HG02798 (cell line): ENCODE measurements at regions not wholly inside any gene's neighbourhood (a gene's known extent, or its start where the extent isn't known, plus 50 kb on each side); places are given as distances from the start of the nearest gene placed in this dataset.

Source experiments
- ATAC-seq: cut with Tn5 transposase; IDR thresholded peaks from one replicate; pipeline ENCODE4 v1.9.1; 2021; ENCODE audit warnings: mild to moderate bottlenecking; ENCODE audit not compliant: unreplicated experiment, poor library complexity

DNA sequence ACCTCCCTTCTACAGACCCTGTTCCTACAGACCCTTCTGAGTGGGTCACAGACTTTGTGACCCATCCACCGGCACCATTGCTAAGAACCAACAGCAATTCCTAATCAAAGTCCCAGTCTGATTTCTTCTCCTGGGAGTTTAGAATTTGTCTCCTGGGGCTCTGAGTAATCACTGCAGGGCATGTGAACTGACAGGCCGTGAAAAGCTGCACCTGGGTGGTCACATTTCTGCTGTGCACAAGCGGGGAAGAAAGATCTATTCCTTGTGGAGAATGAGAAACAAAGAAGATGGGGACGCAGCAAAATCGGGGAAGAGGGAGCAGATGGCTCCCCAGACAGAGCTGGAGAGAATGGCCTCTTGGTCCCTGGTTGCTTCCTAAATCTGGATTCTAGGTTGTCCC, 151.0 kb downstream of the ARL4C start:
- ATAC-seq: no peak

DNA sequence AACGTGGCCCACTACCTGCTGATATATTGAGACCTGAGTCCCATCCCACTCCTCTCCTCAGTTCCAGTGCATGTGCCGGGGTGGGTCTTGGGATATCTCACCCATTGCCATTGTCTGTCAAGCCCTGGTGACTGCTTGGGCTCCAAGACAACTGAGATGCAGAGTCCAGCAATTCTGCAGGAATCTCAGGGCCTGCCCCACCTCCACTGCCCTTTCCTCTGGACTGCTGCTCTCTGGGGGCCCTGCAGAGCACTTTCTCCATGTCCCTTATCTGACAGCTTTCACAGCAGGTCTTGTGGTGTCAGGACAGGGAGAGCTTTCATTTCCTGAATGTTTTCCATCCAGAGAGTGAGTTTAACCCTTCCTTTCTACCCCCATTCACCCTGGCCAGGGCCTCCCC, 152.9 kb downstream of the ARL4C start:
- no peak for ATAC-seq

- no peak for ATAC-seq
These were observed 153.5 kb downstream of the ARL4C start for GRCh38 chr2:234343372-234343771.

- no peak for ATAC-seq
These were observed 155.4 kb downstream of the ARL4C start for GRCh38 chr2:234341306-234341985.

DNA sequence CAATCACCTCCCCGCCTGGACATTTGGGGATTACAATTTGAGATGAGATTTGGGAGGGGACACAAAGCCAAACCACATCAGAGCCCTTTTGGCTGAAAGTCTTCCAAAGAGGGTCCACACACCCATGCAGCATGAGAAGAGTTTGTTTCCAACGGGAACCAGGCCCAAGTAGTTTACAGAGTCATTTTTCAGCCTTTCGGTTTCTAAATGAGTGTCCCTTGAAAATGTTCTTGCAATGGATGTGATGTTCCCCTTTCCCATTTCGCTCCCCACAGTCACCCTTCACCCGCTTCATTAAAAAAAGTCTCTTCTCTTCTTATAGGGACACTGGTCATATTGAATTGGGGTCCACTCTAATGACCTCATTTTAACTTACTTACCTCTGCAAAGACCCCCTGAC, 157.4 kb downstream of the ARL4C start:
- no peak for ATAC-seq

- ATAC-seq: no peak
These were observed 157.9 kb downstream of the ARL4C start for GRCh38 chr2:234339011-234339410.

DNA sequence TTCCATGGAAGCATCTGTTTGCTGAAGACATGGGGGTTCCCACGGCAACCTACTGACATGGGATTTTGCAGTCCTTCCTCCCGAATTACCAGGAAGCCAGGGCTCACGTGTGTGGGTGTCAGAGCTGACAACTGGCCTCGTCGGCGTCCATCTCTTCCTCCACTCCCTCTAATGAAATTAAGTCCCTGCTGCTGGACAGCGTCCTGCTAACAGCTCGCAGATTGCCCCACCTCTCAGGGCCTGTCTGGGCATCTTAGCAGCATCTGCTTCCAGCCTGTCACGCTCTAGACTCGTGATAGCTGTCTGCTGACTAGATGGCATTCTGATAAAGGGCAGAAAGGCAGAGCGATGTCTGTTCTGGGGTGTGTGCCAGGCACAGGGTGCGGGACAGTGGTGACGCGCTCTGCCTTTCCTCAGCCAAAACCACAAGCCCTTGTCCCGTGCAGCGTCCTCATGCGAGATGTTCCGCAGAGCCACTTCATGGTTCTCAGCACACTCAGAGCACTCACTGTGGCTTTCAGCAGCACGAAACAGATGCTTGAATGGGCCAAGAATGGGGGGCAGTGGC, 161.1 kb downstream of the ARL4C start:
- no peak for ATAC-seq

DNA sequence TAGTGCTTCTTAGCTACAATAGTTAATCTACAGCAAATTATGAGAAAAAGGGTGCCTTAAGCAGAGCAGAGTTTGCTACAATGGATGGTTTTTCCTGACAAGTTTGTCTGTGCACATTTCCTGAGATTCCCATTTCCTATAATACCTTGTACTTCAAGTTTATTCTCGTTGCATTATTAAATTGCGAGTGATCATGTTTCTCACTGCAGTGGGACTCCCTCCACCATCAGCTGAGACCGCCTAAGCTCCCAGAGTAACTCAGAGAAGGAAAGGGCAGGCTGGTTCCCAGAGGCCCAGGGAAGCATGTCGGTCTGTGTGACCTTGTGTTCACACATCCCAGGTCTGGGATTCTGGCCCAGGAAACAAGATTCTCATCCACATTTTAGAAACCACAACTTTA, 162.1 kb downstream of the ARL4C start:
- no peak for ATAC-seq

- ATAC-seq: no peak
These were observed 162.7 kb downstream of the ARL4C start for GRCh38 chr2:234334151-234334550.

DNA sequence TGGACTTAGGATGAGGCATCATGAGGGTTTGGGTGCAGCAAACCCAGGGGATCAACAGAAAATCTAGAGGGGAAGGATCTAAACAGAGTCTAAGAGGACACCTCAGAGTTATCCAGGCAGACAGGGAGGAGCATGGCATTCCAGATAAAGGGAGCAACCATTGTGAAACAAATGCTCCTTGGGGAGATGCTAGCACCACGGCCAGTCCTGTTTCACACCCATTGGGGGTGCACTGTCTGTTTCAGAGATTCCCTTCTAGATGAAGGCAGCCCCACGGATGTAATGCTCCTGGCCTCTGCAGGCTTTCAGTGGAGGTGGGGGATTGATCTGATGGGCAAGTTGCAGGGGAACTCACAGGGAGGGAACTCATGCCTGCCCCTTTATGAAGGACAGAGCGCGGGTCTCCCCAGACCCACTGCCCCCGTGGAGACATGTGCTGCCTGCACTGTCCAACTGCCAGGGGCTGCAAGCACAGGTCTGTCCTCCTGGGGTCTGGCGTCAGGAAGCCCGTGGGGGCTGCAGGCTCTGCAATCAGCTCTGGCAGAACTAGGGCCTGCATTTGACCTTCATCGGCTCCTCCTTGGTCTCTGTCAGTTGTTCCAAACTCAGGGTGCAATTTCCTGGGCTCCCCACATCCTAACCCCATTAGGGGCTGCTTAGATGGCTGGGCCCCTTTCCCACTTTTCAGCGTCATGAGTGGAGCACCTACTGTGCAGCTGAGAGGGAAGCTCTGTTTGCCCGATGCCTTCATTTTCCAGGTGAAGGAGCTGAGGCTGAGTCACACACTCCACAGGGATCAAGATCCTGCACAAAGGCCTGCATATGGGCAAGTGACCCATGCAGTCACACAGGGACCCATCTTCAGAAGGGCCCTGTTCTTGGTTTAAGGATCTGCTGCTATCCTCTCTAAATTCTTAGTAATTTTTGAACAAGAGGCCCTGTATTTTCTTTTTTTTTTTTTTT, 163.4 kb downstream of the ARL4C start:
- no peak for ATAC-seq

DNA sequence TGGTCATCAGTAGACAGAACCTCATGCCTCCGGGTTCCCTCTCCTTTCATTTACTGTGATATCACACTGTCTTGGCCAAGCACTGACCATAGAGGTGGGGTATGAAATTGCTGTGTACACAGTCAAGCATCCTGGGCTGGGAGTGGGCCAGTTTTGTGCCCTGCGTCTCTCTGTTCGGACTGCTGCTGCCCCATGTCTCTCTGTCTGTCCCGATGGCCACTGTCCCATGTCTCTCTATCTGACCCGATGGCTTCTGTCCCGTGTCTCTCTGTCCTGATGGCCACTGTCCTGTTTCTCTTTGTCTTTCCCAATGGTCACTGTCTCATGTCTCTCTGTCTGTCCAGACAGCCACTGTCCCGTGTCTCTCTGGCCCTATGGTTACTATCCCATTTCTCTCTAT, 164.9 kb downstream of the ARL4C start:
- ATAC-seq: no peak

GRCh38 chr2:234331566-234331965, 165.3 kb downstream of the ARL4C start:
- ATAC-seq: no peak

GRCh38 chr2:234330902-234331301, 166.0 kb downstream of the ARL4C start:
- ATAC-seq: no peak

GRCh38 chr2:234329202-234329960, 167.5 kb downstream of the ARL4C start:
- ATAC-seq: no peak

DNA sequence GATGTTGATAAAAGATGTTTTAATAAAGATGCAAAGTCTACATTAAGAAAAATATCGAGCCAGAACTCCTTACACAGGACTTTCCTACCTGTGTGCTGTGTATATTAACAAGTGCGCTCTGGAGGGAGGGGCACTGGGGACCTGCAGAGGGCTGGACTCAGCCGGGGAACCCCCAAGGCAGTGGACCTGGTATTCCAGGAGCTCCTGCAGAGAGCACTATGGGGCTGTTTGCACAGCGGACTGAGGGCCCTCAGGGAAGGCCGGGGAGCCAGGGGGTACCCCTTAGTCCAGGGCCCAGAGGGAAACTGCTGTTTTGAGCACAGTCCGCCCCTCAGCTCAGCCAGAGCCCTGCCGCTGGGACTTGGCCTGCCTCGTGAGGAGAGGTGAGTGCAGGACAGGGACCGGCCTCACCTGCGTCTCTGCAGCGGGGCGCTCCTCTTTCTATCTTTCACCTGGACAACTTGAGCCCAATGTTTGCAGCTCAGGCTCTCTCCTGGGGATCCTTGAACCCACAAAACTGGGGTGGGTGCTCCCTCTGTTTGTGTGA, 168.4 kb downstream of the ARL4C start:
- no peak for ATAC-seq

- no peak for ATAC-seq
These were observed 170.2 kb downstream of the ARL4C start for GRCh38 chr2:234326694-234327093.

- no peak for ATAC-seq
These were observed 172.8 kb downstream of the ARL4C start for GRCh38 chr2:234324116-234324515.

DNA sequence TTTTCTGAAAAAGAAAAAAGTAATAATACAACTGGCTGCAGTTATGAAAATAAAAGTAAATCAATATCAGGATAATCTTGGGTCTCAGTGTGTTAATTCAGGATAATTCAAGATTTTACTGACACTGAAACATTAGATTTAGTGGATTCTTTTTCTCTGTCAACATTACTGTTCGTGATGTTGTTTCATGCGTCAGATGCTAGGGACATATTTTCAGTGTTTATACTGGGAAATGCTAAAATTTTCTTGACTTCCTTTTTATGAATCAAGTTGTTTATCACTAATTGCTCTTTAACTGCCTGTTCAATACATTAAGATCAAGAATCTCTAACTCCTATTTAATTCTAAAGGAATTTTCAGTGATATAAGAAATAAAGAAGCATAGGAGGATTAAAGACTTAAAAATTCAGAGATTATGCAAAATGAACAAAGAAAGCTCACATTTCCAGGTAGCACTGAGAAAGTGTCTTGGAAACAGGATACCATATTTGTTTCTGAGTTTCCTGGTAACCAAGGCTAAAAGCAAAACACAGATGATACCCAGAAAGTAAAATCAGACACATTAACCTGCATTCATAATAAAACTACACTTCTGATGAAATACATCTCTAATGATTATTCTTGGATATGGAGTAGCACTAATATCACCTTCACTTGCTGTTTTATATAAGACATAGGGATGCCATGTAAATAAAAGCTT, 174.0 kb downstream of the ARL4C start:
- ATAC-seq: no peak

DNA sequence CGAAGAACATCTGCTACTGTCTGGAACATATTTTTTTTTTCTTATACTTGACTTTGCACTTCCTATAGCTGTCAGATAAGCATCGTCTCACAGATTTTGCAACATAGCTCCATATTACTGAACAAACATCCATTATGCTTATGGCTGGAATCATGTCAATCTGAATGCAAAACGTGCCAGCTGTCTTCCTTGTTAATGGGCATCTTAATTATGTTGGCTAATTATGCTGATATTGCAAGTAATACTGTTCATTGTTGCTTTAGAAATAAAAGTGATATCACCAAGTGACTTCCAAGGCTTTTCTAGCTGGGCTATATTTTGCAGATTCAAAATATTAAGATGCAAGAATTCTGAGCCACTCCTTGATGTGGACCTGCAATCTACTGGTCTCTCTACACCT, 176.8 kb downstream of the ARL4C start:
- ATAC-seq: no peak

DNA sequence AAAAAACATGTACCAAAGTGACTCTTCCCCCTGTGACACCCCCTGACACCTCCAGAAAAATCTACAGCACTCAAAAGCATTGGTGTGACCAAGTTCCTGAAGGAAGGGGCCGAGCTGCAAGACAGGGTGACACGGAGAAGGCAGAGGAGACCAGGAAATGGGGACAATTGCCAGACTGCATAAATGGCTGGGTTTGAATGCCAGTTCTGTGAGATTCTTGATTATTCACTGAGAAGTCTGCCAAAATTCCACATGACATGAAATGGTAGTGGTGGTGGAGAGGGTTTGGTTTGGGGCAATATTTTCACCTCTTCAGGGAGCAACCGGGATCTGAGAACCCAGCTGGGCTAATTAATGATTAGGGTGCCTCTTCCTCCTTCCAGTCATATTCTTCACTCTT, 178.5 kb downstream of the ARL4C start:
- ATAC-seq: no peak
